ENCODE measurements at regions not wholly inside any gene's neighbourhood (a gene's known extent, or its start where the extent isn't known, plus 50 kb on each side); places are given as distances from the start of the nearest gene placed in this dataset.

GRCh38 chr5:120382833-120383232 lies 81.3 kb upstream of the PRR16 start:
- no peak for DNase-seq (ENCODE audit: extremely low read depth, low read depth)

GRCh38 chr5:120386981-120387380 lies 77.1 kb upstream of the PRR16 start:
- no peak for DNase-seq (ENCODE audit: extremely low read depth, low read depth)

GRCh38 chr5:120388016-120388781 lies 75.9 kb upstream of the PRR16 start:
- DNase-seq (ENCODE audit: extremely low read depth, low read depth) = no peak

GRCh38 chr5:120394259-120394658 lies 69.8 kb upstream of the PRR16 start:
- DNase-seq (ENCODE audit: extremely low read depth, low read depth) = no peak

GRCh38 chr5:120396186-120396585 lies 67.9 kb upstream of the PRR16 start:
- no peak for DNase-seq (ENCODE audit: extremely low read depth, low read depth)

DNA sequence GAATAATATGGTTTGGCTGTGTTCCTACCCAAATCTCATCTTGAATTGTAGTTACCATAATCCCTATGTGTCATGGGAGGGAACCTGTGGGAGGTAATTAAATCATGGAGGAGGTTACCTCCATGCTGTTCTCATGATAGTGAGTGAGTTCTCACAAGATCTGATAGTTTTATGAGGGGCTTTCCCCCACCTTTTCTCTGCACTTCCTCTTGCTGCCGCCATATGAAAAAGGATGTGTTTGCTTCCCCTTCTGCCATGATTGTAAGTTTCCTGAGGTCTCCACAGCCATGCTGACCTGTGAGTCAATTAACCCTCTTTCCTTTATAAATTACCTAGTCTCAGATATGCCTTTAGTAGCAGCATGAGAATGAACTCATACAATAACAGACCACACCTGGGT lies 63.7 kb upstream of the PRR16 start:
- no peak for DNase-seq (ENCODE audit: extremely low read depth, low read depth)

GRCh38 chr5:120402606-120403005 lies 61.5 kb upstream of the PRR16 start:
- DNase-seq (ENCODE audit: extremely low read depth, low read depth) = no peak

GRCh38 chr5:120405286-120405864 lies 58.7 kb upstream of the PRR16 start:
- DNase-seq (ENCODE audit: extremely low read depth, low read depth) = no peak

- DNase-seq (ENCODE audit: extremely low read depth, low read depth) = no peak
Observed at GRCh38 chr5:120405923-120406322, 58.2 kb upstream of the PRR16 start.

DNA sequence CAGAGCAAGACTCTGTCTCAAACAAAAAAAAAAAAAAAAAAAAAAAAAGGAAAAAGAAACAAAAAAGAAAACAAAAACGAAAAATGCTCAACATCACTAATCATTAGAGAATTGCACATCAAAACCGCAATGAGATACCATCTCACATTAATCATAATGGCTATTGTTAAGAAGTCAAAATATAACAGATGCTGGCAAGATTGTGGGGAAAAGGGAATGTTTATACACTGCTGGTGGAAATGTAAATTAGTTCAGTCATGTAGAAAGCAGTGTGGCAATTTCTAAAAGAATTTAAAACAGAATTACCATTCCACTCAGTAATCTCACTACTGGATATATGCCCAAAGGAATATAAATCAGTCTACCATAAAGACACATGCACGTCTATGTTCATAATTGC lies 50.4 kb upstream of the PRR16 start:
- DNase-seq (ENCODE audit: extremely low read depth, low read depth) = no peak

Small RNA genes in the stretch of these regions (small RNA-seq; reads per million reads assigned to genes)
- 0 reads per million in 2 experiments for gene RNU6-718P

All from NCI-H460 (cell line).